ENCODE measurements at regions not wholly inside any gene's neighbourhood (a gene's known extent, or its start where the extent isn't known, plus 50 kb on each side); places are given as distances from the start of the nearest gene placed in this dataset.

DNA sequence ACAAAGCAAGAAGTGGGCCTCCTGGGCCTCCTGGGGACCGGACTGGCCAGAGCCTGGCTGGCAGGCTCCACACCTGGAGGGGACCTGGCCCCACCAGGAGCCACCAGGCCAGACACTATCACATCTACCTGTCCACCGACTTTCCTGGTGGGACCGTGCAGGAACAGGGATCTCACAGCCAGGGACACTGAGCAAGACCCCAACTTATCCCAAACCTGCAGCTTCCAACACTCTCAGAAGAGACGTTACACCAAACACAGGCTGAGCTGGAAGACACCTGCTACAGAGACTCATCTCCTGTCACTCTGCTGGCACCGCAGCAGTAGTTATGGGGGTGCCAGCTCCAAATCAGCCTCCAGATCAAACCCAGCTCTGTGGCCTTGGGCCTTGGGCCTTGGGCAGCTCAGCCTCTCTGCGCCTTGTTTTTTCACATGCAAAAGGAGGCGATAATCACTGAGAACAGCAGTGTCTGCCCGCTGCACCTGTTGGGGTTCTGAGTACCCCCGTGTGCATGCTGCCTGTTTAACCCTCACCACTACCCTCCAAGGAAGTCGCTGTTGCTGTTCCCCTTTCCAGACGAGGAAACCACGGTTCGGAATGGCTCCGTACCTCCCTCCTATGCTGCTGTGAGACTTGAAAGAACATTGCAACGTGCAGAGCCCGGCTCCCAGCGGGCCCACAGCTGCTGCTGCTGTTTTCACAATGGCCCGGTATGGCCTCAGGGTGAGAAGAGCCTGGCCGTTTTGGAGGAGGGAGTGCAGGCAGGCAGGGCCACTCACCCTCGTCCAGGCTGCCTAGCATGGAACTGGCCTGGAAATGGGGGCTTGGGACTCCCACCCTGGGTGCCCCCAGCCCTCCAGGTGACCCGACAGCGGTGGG lies 69.6 kb downstream of the ADRA2C start:
- Histone ChIP-seq H3K18ac (ENCODE audit: low read length) (no peak overlapping the region), H3K27ac (ENCODE audit: low read depth, low read length) (peak overlapping the region; percentile 38), H3K23ac (ENCODE audit: low read length) (peak overlapping the region; percentile 32), H3K27me3 (ENCODE audit: insufficient read depth, low read length, poor library complexity) (no peaks in the 10 kb centered on the region), H4K8ac (ENCODE audit: low read depth, low read length) (no peak overlapping the region), H2BK5ac (ENCODE audit: low read length) (peak overlapping the region; percentile 28), H3K79me1 (ENCODE audit: low read length) (no peaks in the 10 kb centered on the region), H3K4me2 (ENCODE audit: low read length) (no peak overlapping the region), H3K4me3 (ENCODE audit: low read length) (no peak overlapping the region), H3K79me2 (ENCODE audit: control insufficient read depth, insufficient read depth, low read length) (no peaks in the 10 kb centered on the region), H3K9ac (ENCODE audit: low read length) (peak overlapping the region; percentile 19), H3K56ac (ENCODE audit: low read length) (peak overlapping the region; percentile 74), H2BK120ac (ENCODE audit: low read depth, low read length) (no peak overlapping the region), H2AK5ac (ENCODE audit: low read length) (peak overlapping the region; percentile 11), H4K5ac (ENCODE audit: low read length) (no peak overlapping the region), H3K36me3 (ENCODE audit: control insufficient read depth, insufficient read depth, low read length) (no peaks in the 10 kb centered on the region), H2BK15ac (replicated peaks; ENCODE audit: low read depth) (no peak overlapping the region), H3K4me1 (ENCODE audit: control insufficient read depth, low read depth, low read length) (peaks cover 6% of the 10 kb centered on the region), H3K4ac (ENCODE audit: low read depth, low read length) (no peak overlapping the region)
- WGBS (ENCODE audit: extremely low coverage, insufficient coverage, low lambda C conversion rate), result no CpG with 5 or more reads among the region's 22 CpGs
- DNase-seq, result peak; percentile 82

DNA sequence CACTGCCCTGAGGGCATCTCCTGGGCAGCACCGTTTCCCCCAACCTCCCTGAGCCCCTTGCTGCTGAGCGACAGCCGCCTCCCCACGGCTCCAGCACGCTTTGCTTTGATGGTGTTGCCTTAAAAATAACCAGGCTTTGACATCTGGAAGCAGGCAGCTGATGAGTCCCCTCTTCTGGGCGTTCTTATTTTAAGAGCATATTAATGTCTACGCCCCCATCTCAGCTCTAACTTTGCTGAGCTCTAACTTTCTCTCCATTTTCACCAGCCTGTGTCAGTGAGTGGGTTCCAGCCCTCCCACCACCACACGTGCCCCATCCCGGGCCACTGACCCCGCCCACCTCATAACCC lies 70.2 kb downstream of the ADRA2C start:
- no peaks in the 10 kb centered on the region for H3K79me1 ChIP-seq (ENCODE audit: low read length)
- peak overlapping the region; percentile 19 for H3K9ac ChIP-seq (ENCODE audit: low read length)
- peaks cover 6% of the 10 kb centered on the region for H3K4me1 ChIP-seq (ENCODE audit: control insufficient read depth, low read depth, low read length)
- no peak overlapping the region for H3K4ac ChIP-seq (ENCODE audit: low read depth, low read length)
- H4K8ac ChIP-seq (ENCODE audit: low read depth, low read length), result no peak overlapping the region
- H3K56ac ChIP-seq (ENCODE audit: low read length), result peak overlapping the region; percentile 74
- peak overlapping the region; percentile 38 for H3K27ac ChIP-seq (ENCODE audit: low read depth, low read length)
- H2BK15ac ChIP-seq (replicated peaks; ENCODE audit: low read depth), result no peak overlapping the region
- no peak overlapping the region for H3K18ac ChIP-seq (ENCODE audit: low read length)
- H3K27me3 ChIP-seq (ENCODE audit: insufficient read depth, low read length, poor library complexity), result no peaks in the 10 kb centered on the region
- DNase-seq, result no peak
- no peak overlapping the region for H2BK120ac ChIP-seq (ENCODE audit: low read depth, low read length)
- H4K5ac ChIP-seq (ENCODE audit: low read length), result no peak overlapping the region
- no CpG with 5 or more reads among the region's 10 CpGs for WGBS (ENCODE audit: extremely low coverage, insufficient coverage, low lambda C conversion rate)
- H2BK5ac ChIP-seq (ENCODE audit: low read length), result peak overlapping the region; percentile 28
- H3K4me2 ChIP-seq (ENCODE audit: low read length), result no peak overlapping the region
- H3K36me3 ChIP-seq (ENCODE audit: control insufficient read depth, insufficient read depth, low read length), result no peaks in the 10 kb centered on the region
- peak overlapping the region; percentile 32 for H3K23ac ChIP-seq (ENCODE audit: low read length)
- H3K79me2 ChIP-seq (ENCODE audit: control insufficient read depth, insufficient read depth, low read length), result no peaks in the 10 kb centered on the region
- no peak overlapping the region for H2AK5ac ChIP-seq (ENCODE audit: low read length)
- H3K4me3 ChIP-seq (ENCODE audit: low read length), result no peak overlapping the region

DNA sequence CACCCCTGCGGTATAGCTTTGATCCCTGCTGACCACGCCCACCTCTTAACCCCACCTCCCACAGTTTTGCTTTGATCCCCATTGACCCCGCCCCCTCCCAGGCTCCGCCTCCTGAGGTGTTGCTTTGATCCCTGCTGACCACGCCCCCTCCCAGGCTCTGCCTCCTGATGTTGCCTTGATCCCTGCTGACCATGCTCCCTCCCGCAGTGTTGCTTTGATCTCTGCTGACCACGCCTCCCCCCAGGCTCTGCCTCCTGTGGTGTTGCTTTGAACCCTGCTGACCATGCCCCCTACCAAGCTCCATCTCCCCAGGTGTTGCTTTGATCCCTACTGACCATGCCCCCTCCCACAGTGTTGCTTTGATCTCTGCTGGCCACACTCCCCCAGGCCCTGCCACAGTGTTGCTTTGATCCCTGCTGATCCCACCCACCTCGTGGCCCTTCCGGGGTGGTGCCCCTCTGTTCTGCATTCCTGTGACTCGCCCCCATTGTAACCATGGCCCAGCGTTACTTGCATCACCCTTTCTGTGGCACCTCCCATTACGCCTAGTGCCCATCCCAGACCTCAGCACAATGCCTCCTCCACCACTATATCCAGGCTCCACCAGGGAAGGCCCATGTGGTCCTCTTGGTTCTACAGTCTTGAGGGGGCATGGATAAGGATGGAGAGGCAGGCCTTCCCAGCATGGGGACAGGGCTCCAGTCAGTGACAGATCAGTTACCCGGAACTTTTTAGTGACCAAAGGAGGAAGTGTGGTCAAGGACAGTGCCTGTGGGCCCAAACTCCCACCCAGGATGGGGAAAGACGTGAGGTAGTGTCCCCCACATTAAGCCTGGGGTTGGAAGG lies 70.8 kb downstream of the ADRA2C start:
- no peak overlapping the region for H3K18ac ChIP-seq (ENCODE audit: low read length)
- no peak overlapping the region for H3K23ac ChIP-seq (ENCODE audit: low read length)
- H3K4me3 ChIP-seq (ENCODE audit: low read length), result no peak overlapping the region
- peaks cover 6% of the 10 kb centered on the region for H3K4me1 ChIP-seq (ENCODE audit: control insufficient read depth, low read depth, low read length)
- no peaks in the 10 kb centered on the region for H3K79me2 ChIP-seq (ENCODE audit: control insufficient read depth, insufficient read depth, low read length)
- H2BK120ac ChIP-seq (ENCODE audit: low read depth, low read length), result no peak overlapping the region
- H3K56ac ChIP-seq (ENCODE audit: low read length), result no peak overlapping the region
- no peak overlapping the region for H3K4ac ChIP-seq (ENCODE audit: low read depth, low read length)
- no peak overlapping the region for H4K5ac ChIP-seq (ENCODE audit: low read length)
- no peak overlapping the region for H4K8ac ChIP-seq (ENCODE audit: low read depth, low read length)
- H2BK5ac ChIP-seq (ENCODE audit: low read length), result no peak overlapping the region
- no peak overlapping the region for H3K27ac ChIP-seq (ENCODE audit: low read depth, low read length)
- H3K9ac ChIP-seq (ENCODE audit: low read length), result no peak overlapping the region
- no peaks in the 10 kb centered on the region for H3K79me1 ChIP-seq (ENCODE audit: low read length)
- H2AK5ac ChIP-seq (ENCODE audit: low read length), result no peak overlapping the region
- no peak overlapping the region for H2BK15ac ChIP-seq (replicated peaks; ENCODE audit: low read depth)
- no peaks in the 10 kb centered on the region for H3K27me3 ChIP-seq (ENCODE audit: insufficient read depth, low read length, poor library complexity)
- no CpG with 5 or more reads among the region's 14 CpGs for WGBS (ENCODE audit: extremely low coverage, insufficient coverage, low lambda C conversion rate)
- peak; percentile 93 for DNase-seq
- no peaks in the 10 kb centered on the region for H3K36me3 ChIP-seq (ENCODE audit: control insufficient read depth, insufficient read depth, low read length)
- no peak overlapping the region for H3K4me2 ChIP-seq (ENCODE audit: low read length)

DNA sequence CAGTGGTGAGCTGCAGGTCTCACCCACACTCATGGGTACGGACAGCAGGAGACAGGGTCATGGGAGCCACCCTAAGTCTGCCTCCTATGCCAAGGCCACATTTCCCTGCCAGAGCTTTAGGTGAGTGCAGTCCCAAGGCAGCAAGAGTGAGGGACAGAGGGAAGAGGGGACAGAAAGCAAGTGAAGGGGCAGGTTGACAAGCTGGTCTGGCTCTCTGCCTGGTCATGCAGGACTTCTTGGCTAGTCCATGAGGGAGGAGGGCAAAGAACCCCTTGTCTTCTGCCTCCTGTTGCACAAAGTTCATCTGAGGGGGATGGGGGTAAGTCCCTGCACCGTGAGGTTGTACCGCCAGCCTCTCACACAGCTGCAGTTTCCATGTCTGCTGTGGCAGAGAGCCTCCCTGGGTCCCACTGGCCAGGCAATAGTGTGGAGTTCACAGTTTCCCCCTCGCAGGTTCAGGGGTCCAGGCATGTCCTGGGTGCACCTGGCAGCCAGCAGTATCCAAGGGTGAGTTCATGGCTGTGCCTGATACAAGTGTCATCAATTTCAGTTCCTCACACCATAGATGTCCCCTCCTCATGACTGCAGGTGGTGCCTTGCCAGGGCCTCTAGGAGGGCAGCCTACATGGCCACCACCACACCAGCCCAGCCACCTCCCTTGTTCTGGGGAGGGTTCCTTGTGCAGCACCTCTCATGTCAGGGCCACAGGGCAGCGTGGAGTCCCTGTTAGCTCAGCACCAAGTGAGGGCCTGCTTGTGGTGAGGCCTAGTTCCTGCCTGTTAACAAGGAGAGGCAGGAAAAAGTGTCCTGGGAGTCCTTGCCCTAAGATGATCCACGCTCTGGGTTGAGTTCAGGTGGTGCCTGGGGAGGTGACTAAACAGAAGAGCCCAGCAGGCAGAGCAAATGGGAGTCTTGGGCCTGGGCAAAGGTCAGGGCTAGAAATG lies 72.5 kb downstream of the ADRA2C start:
- Histone ChIP-seq H3K9ac (ENCODE audit: low read length) (no peak overlapping the region), H3K79me2 (ENCODE audit: control insufficient read depth, insufficient read depth, low read length) (no peaks in the 10 kb centered on the region), H3K4me2 (ENCODE audit: low read length) (no peak overlapping the region), H3K27ac (ENCODE audit: low read depth, low read length) (no peak overlapping the region), H3K18ac (ENCODE audit: low read length) (no peak overlapping the region), H2AK5ac (ENCODE audit: low read length) (peak overlapping the region; percentile 39), H3K4me3 (ENCODE audit: low read length) (no peak overlapping the region), H3K23ac (ENCODE audit: low read length) (no peak overlapping the region), H3K27me3 (ENCODE audit: insufficient read depth, low read length, poor library complexity) (no peaks in the 10 kb centered on the region), H4K8ac (ENCODE audit: low read depth, low read length) (no peak overlapping the region), H3K4me1 (ENCODE audit: control insufficient read depth, low read depth, low read length) (peaks cover 9% of the 10 kb centered on the region), H3K36me3 (ENCODE audit: control insufficient read depth, insufficient read depth, low read length) (no peaks in the 10 kb centered on the region), H3K56ac (ENCODE audit: low read length) (no peak overlapping the region), H3K4ac (ENCODE audit: low read depth, low read length) (no peak overlapping the region), H3K79me1 (ENCODE audit: low read length) (no peaks in the 10 kb centered on the region), H4K5ac (ENCODE audit: low read length) (no peak overlapping the region), H2BK15ac (replicated peaks; ENCODE audit: low read depth) (no peak overlapping the region), H2BK120ac (ENCODE audit: low read depth, low read length) (no peak overlapping the region), H2BK5ac (ENCODE audit: low read length) (no peak overlapping the region)
- WGBS (ENCODE audit: extremely low coverage, insufficient coverage, low lambda C conversion rate), result no CpG with 5 or more reads among the region's 6 CpGs
- DNase-seq, result no peak

DNA sequence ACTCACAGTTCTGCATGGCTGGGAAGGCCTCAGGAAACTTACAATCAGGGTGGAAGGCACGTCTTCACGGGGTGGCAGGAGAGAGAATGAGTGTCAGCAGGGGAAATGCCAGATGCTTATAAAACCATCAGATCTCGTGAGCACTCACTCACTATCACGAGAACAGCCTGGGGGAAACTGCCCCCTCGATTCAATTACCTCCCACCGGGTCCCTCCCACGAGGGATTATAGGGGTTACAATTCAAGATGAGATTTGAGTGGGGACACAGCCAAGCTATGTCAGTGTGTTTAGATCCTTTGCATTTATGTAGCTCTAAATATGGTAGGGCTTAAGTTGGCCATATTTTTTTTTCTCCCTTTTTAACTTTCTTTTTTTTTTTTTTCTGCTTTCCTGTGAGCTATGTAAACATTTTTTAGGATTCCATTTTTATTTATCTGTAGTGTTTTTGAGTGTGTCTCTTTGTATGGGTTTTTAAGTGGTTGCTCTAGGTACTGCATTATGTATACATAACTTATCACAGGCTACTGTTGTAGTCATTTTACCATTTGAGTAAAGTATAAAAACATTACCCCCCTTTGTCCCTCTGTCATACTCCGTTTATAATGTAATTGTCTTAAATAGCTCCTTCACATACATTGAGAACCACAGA lies 79.0 kb downstream of the ADRA2C start:
- no peak overlapping the region for H4K5ac ChIP-seq (ENCODE audit: low read length)
- no peak overlapping the region for H3K4me3 ChIP-seq (ENCODE audit: low read length)
- H3K79me2 ChIP-seq (ENCODE audit: control insufficient read depth, insufficient read depth, low read length), result no peaks in the 10 kb centered on the region
- no peak overlapping the region for H3K56ac ChIP-seq (ENCODE audit: low read length)
- H3K23ac ChIP-seq (ENCODE audit: low read length), result no peak overlapping the region
- no CpG with 5 or more reads among the region's 8 CpGs for WGBS (ENCODE audit: extremely low coverage, insufficient coverage, low lambda C conversion rate)
- H2BK5ac ChIP-seq (ENCODE audit: low read length), result no peak overlapping the region
- no peak overlapping the region for H3K18ac ChIP-seq (ENCODE audit: low read length)
- peaks cover 5% of the 10 kb centered on the region for H3K4me1 ChIP-seq (ENCODE audit: control insufficient read depth, low read depth, low read length)
- H3K27ac ChIP-seq (ENCODE audit: low read depth, low read length), result no peak overlapping the region
- no peaks in the 10 kb centered on the region for H3K27me3 ChIP-seq (ENCODE audit: insufficient read depth, low read length, poor library complexity)
- H2AK5ac ChIP-seq (ENCODE audit: low read length), result no peak overlapping the region
- no peak overlapping the region for H2BK15ac ChIP-seq (replicated peaks; ENCODE audit: low read depth)
- H3K79me1 ChIP-seq (ENCODE audit: low read length), result no peaks in the 10 kb centered on the region
- no peak overlapping the region for H3K4me2 ChIP-seq (ENCODE audit: low read length)
- no peak for DNase-seq
- H3K4ac ChIP-seq (ENCODE audit: low read depth, low read length), result no peak overlapping the region
- H3K9ac ChIP-seq (ENCODE audit: low read length), result no peak overlapping the region
- H3K36me3 ChIP-seq (ENCODE audit: control insufficient read depth, insufficient read depth, low read length), result no peaks in the 10 kb centered on the region
- H4K8ac ChIP-seq (ENCODE audit: low read depth, low read length), result no peak overlapping the region
- no peak overlapping the region for H2BK120ac ChIP-seq (ENCODE audit: low read depth, low read length)

Measured in mesendoderm (in vitro differentiated cells).